ENCODE measurements at regions not wholly inside any gene's neighbourhood (a gene's known extent, or its start where the extent isn't known, plus 50 kb on each side); places are given as distances from the start of the nearest gene placed in this dataset.

- Histone ChIP-seq H3K27ac (ENCODE audit: insufficient read depth, low read depth, low read length, poor library complexity, severe bottlenecking) (no peak overlapping the region), H3K27me3 (ENCODE audit: control insufficient read depth, insufficient read depth, low read length, poor library complexity, severe bottlenecking) (no peaks in the 10 kb centered on the region), H3K36me3 (ENCODE audit: control insufficient read depth, insufficient read depth, low read length) (no peaks in the 10 kb centered on the region), H3K9me3 (ENCODE audit: control insufficient read depth, low read length) (no peaks in the 10 kb centered on the region), H3K4me1 (ENCODE audit: control insufficient read depth, insufficient read depth, low read length) (no peaks in the 10 kb centered on the region), H3K4me3 (ENCODE audit: insufficient read depth, low read depth, low read length) (no peak overlapping the region)
- 95 to 98% methylated on average over 7 of the region's 7 CpGs for WGBS, 2 experiments
Observed at GRCh38 chr5:125037530-125037929, 291.1 kb upstream of the ZNF608 start.

- no peaks in the 10 kb centered on the region for H3K36me3 ChIP-seq (ENCODE audit: control insufficient read depth, insufficient read depth, low read length)
- WGBS, 2 experiments = 93 to 94% methylated on average over 5 of the region's 5 CpGs
- no peaks in the 10 kb centered on the region for H3K4me1 ChIP-seq (ENCODE audit: control insufficient read depth, insufficient read depth, low read length)
- H3K4me3 ChIP-seq (ENCODE audit: insufficient read depth, low read depth, low read length) = no peak overlapping the region
- H3K27me3 ChIP-seq (ENCODE audit: control insufficient read depth, insufficient read depth, low read length, poor library complexity, severe bottlenecking) = no peaks in the 10 kb centered on the region
- no peaks in the 10 kb centered on the region for H3K9me3 ChIP-seq (ENCODE audit: control insufficient read depth, low read length)
- H3K27ac ChIP-seq (ENCODE audit: insufficient read depth, low read depth, low read length, poor library complexity, severe bottlenecking) = no peak overlapping the region
Observed at GRCh38 chr5:125038477-125038876, 292.0 kb upstream of the ZNF608 start.

- no peaks in the 10 kb centered on the region for H3K27me3 ChIP-seq (ENCODE audit: control insufficient read depth, insufficient read depth, low read length, poor library complexity, severe bottlenecking)
- no peaks in the 10 kb centered on the region for H3K36me3 ChIP-seq (ENCODE audit: control insufficient read depth, insufficient read depth, low read length)
- WGBS, 2 experiments = 65 to 83% methylated on average over 2 of the region's 2 CpGs
- no peaks in the 10 kb centered on the region for H3K9me3 ChIP-seq (ENCODE audit: control insufficient read depth, low read length)
- H3K4me3 ChIP-seq (ENCODE audit: insufficient read depth, low read depth, low read length) = no peak overlapping the region
- no peak overlapping the region for H3K27ac ChIP-seq (ENCODE audit: insufficient read depth, low read depth, low read length, poor library complexity, severe bottlenecking)
- H3K4me1 ChIP-seq (ENCODE audit: control insufficient read depth, insufficient read depth, low read length) = no peaks in the 10 kb centered on the region
Observed at GRCh38 chr5:125041798-125042197, 295.4 kb upstream of the ZNF608 start.

GRCh38 chr5:125042261-125042890, 295.9 kb upstream of the ZNF608 start:
- Histone ChIP-seq H3K27me3 (ENCODE audit: control insufficient read depth, insufficient read depth, low read length, poor library complexity, severe bottlenecking) (no peaks in the 10 kb centered on the region), H3K9me3 (ENCODE audit: control insufficient read depth, low read length) (no peaks in the 10 kb centered on the region), H3K27ac (ENCODE audit: insufficient read depth, low read depth, low read length, poor library complexity, severe bottlenecking) (no peak overlapping the region), H3K4me3 (ENCODE audit: insufficient read depth, low read depth, low read length) (no peak overlapping the region), H3K4me1 (ENCODE audit: control insufficient read depth, insufficient read depth, low read length) (no peaks in the 10 kb centered on the region), H3K36me3 (ENCODE audit: control insufficient read depth, insufficient read depth, low read length) (no peaks in the 10 kb centered on the region)
- 94 to 95% methylated on average over 1 of the region's 1 CpG for WGBS, 2 experiments

- H3K9me3 ChIP-seq (ENCODE audit: control insufficient read depth, low read length) = no peaks in the 10 kb centered on the region
- H3K36me3 ChIP-seq (ENCODE audit: control insufficient read depth, insufficient read depth, low read length) = no peaks in the 10 kb centered on the region
- H3K27ac ChIP-seq (ENCODE audit: insufficient read depth, low read depth, low read length, poor library complexity, severe bottlenecking) = no peak overlapping the region
- H3K4me3 ChIP-seq (ENCODE audit: insufficient read depth, low read depth, low read length) = no peak overlapping the region
- 92 to 94% methylated on average over 7 to 8 of the region's 8 CpGs for WGBS, 2 experiments
- H3K4me1 ChIP-seq (ENCODE audit: control insufficient read depth, insufficient read depth, low read length) = no peaks in the 10 kb centered on the region
- H3K27me3 ChIP-seq (ENCODE audit: control insufficient read depth, insufficient read depth, low read length, poor library complexity, severe bottlenecking) = no peaks in the 10 kb centered on the region
Observed at GRCh38 chr5:125043781-125044391, 297.4 kb upstream of the ZNF608 start.

- Histone ChIP-seq H3K4me1 (ENCODE audit: control insufficient read depth, insufficient read depth, low read length) (no peaks in the 10 kb centered on the region), H3K27me3 (ENCODE audit: control insufficient read depth, insufficient read depth, low read length, poor library complexity, severe bottlenecking) (no peaks in the 10 kb centered on the region), H3K9me3 (ENCODE audit: control insufficient read depth, low read length) (no peaks in the 10 kb centered on the region), H3K36me3 (ENCODE audit: control insufficient read depth, insufficient read depth, low read length) (no peaks in the 10 kb centered on the region), H3K27ac (ENCODE audit: insufficient read depth, low read depth, low read length, poor library complexity, severe bottlenecking) (no peak overlapping the region), H3K4me3 (ENCODE audit: insufficient read depth, low read depth, low read length) (no peak overlapping the region)
- WGBS, 2 experiments = 93 to 95% methylated on average over 6 to 7 of the region's 8 CpGs
Observed at GRCh38 chr5:125044491-125045282, 298.2 kb upstream of the ZNF608 start.

- WGBS, 2 experiments = 100% methylated on average over 1 of the region's 3 CpGs; no CpG with 5 or more reads in 1 of the 2 experiments
- Histone ChIP-seq H3K9me3 (ENCODE audit: control insufficient read depth, low read length) (no peaks in the 10 kb centered on the region), H3K4me3 (ENCODE audit: insufficient read depth, low read depth, low read length) (no peak overlapping the region)
Observed at GRCh38 chr5:125045646-125046045, 299.2 kb upstream of the ZNF608 start.

GRCh38 chr5:125046838-125047237, 300.4 kb upstream of the ZNF608 start:
- Histone ChIP-seq H3K27ac (ENCODE audit: insufficient read depth, low read depth, low read length, poor library complexity, severe bottlenecking) (no peak overlapping the region), H3K9me3 (ENCODE audit: control insufficient read depth, low read length) (no peaks in the 10 kb centered on the region), H3K36me3 (ENCODE audit: control insufficient read depth, insufficient read depth, low read length) (no peaks in the 10 kb centered on the region), H3K4me3 (ENCODE audit: insufficient read depth, low read depth, low read length) (no peak overlapping the region), H3K4me1 (ENCODE audit: control insufficient read depth, insufficient read depth, low read length) (no peaks in the 10 kb centered on the region), H3K27me3 (ENCODE audit: control insufficient read depth, insufficient read depth, low read length, poor library complexity, severe bottlenecking) (no peaks in the 10 kb centered on the region)
- WGBS, 2 experiments = 93 to 100% methylated on average over 1 of the region's 1 CpG

More at GRCh38 chr5:125045646-125046045, 299.2 kb upstream of the ZNF608 start:
- Histone ChIP-seq H3K27me3 (ENCODE audit: control insufficient read depth, insufficient read depth, low read length, poor library complexity, severe bottlenecking) (no peaks in the 10 kb centered on the region), H3K27ac (ENCODE audit: insufficient read depth, low read depth, low read length, poor library complexity, severe bottlenecking) (no peak overlapping the region), H3K36me3 (ENCODE audit: control insufficient read depth, insufficient read depth, low read length) (no peaks in the 10 kb centered on the region), H3K4me1 (ENCODE audit: control insufficient read depth, insufficient read depth, low read length) (no peaks in the 10 kb centered on the region)

- WGBS, 2 experiments = 95 to 100% methylated on average over 1 to 2 of the region's 3 CpGs
- no peaks in the 10 kb centered on the region for H3K27me3 ChIP-seq (ENCODE audit: control insufficient read depth, insufficient read depth, low read length, poor library complexity, severe bottlenecking)
- H3K36me3 ChIP-seq (ENCODE audit: control insufficient read depth, insufficient read depth, low read length) = no peaks in the 10 kb centered on the region
- no peak overlapping the region for H3K4me3 ChIP-seq (ENCODE audit: insufficient read depth, low read depth, low read length)
- no peaks in the 10 kb centered on the region for H3K4me1 ChIP-seq (ENCODE audit: control insufficient read depth, insufficient read depth, low read length)
- H3K9me3 ChIP-seq (ENCODE audit: control insufficient read depth, low read length) = no peaks in the 10 kb centered on the region
- H3K27ac ChIP-seq (ENCODE audit: insufficient read depth, low read depth, low read length, poor library complexity, severe bottlenecking) = no peak overlapping the region
Observed at GRCh38 chr5:125047871-125048270, 301.4 kb upstream of the ZNF608 start.

Measured in ectodermal cell (in vitro differentiated cells).